Lower leg skin (tissue), 3 donors: ENCODE measurements at regions not wholly inside any gene's neighbourhood (a gene's known extent, or its start where the extent isn't known, plus 50 kb on each side); places are given as distances from the start of the nearest gene placed in this dataset.

ENCODE experiments used
- CTCF ChIP-seq, 3 donors: fragments of 450-650 bp; IDR thresholded peaks; one replicate each; pipeline ENCODE4 v1.5.1; 2016; ENCODE audit warnings: antibody characterized with exemption in 3 of 3, mild to moderate bottlenecking in 3 of 3, moderate library complexity in 2 of 3
- POLR2A ChIP-seq, 2 donors: fragments of 450-650 bp; IDR thresholded peaks; one replicate each; pipeline ENCODE4 v1.6.1; 2016 to 2017; ENCODE audit warnings: antibody characterized with exemption in 2 of 2, mild to moderate bottlenecking in 1 of 2, moderate library complexity in 1 of 2

- no peak for TF ChIP-seq CTCF (IDR thresholded peaks at IDR 0.05)
- TF ChIP-seq POLR2A (IDR thresholded peaks at IDR 0.05): no peak
Observed at GRCh38 chr14:53524391-53524790, 371.3 kb upstream of the DDHD1 start.
